DOHH2 (cell line): ENCODE measurements at regions not wholly inside any gene's neighbourhood (a gene's known extent, or its start where the extent isn't known, plus 50 kb on each side); places are given as distances from the start of the nearest gene placed in this dataset.

Source experiments
- H3F3A ChIP-seq: fragments of 200-600 bp; sonication (generic), shearing (Covaris generic); 2 replicates; pipeline ENCODE4 v1.6.0; 2016; ENCODE audit warnings: antibody characterized with exemption, mild to moderate bottlenecking; ENCODE audit not compliant: control insufficient read depth, insufficient read depth
- H3K27ac ChIP-seq: fragments of 200-600 bp; sonication (generic); 2 replicates; pipeline ENCODE4 v1.5.1; 2014; ENCODE audit warnings: low read depth, mild to moderate bottlenecking, low read length, moderate library complexity
- H3K27me3 ChIP-seq: fragments of 200-600 bp; sonication (generic); 2 replicates; pipeline ENCODE4 v1.6.1; 2014; ENCODE audit warnings: mild to moderate bottlenecking, low read length, mixed read lengths; ENCODE audit not compliant: control insufficient read depth
- H3K36me3 ChIP-seq: fragments of 200-600 bp; sonication (generic); 2 replicates; pipeline ENCODE4 v1.6.1; 2014; ENCODE audit warnings: mild to moderate bottlenecking, low read length, moderate library complexity, mixed read lengths; ENCODE audit not compliant: control insufficient read depth
- H3K4me1 ChIP-seq: fragments of 200-600 bp; sonication (generic); 2 replicates; pipeline ENCODE4 v1.6.1; 2014; ENCODE audit warnings: mild to moderate bottlenecking, low read length, mixed read lengths; ENCODE audit not compliant: control insufficient read depth
- H3K4me2 ChIP-seq: fragments of 200-600 bp; sonication (generic); 2 replicates; pipeline ENCODE4 v1.6.0; 2014; ENCODE audit warnings: mild to moderate bottlenecking, low read length, moderate library complexity
- H3K4me3 ChIP-seq: fragments of 200-600 bp; sonication (generic); 2 replicates; pipeline ENCODE4 v1.5.1; 2014; ENCODE audit warnings: mild to moderate bottlenecking, low read length, mixed read lengths
- H3K79me2 ChIP-seq: fragments of 200-600 bp; sonication (generic); 2 replicates; pipeline ENCODE4 v1.6.1; 2014; ENCODE audit warnings: mild to moderate bottlenecking, low read length, mixed read lengths; ENCODE audit not compliant: control insufficient read depth
- H3K9me2 ChIP-seq: fragments of 200-600 bp; sonication (generic); replicated peaks from 2 replicates; pipeline ENCODE4 v1.6.1; 2014; ENCODE audit warnings: mild to moderate bottlenecking, low read length, mixed read lengths; ENCODE audit not compliant: control insufficient read depth
- H3K9me3 ChIP-seq: fragments of 200-600 bp; sonication (generic); 2 replicates; pipeline ENCODE4 v1.6.1; 2014; ENCODE audit warnings: antibody characterized with exemption, low read length, mixed read lengths; ENCODE audit not compliant: control insufficient read depth, insufficient read depth
- H4K20me1 ChIP-seq: fragments of 200-600 bp; sonication (generic); 2 replicates; pipeline ENCODE4 v1.6.0; 2014; ENCODE audit warnings: low read depth, mild to moderate bottlenecking, antibody characterized with exemption, low read length, moderate library complexity; ENCODE audit not compliant: control insufficient read depth, insufficient read depth
- CTCF ChIP-seq: fragments of 200-600 bp; sonication (generic); IDR thresholded peaks from one replicate; pipeline ENCODE4 v1.5.1; 2014; ENCODE audit warnings: antibody characterized with exemption, mild to moderate bottlenecking, low read depth, low read length; ENCODE audit not compliant: poor library complexity, severe bottlenecking
- EZH2phosphoT487 ChIP-seq: fragments of 200-600 bp; sonication (generic); IDR thresholded peaks from 2 replicates; pipeline ENCODE4 v1.6.1; 2017; ENCODE audit warnings: borderline replicate concordance, mild to moderate bottlenecking, antibody characterized with exemption, low read length, moderate library complexity, mixed read lengths

GRCh38 chr1:228983231-228983660, 248.0 kb downstream of the RHOU start:
- Histone ChIP-seq H3K4me3 (no peak overlapping the region), H3K4me2 (no peak overlapping the region), H4K20me1 (no peaks in the 10 kb centered on the region), H3K27ac (no peak overlapping the region), H3K36me3 (no peaks in the 10 kb centered on the region), H3K79me2 (no peaks in the 10 kb centered on the region), H3K27me3 (no peaks in the 10 kb centered on the region), H3K4me1 (no peaks in the 10 kb centered on the region), H3K9me2 (no peaks in the 10 kb centered on the region), H3F3A (no peaks in the 10 kb centered on the region), H3K9me3 (no peaks in the 10 kb centered on the region)
- TF ChIP-seq CTCF, result no peak
- no peak for TF ChIP-seq EZH2phosphoT487

- no peaks in the 10 kb centered on the region for H3K4me1 ChIP-seq
- H3K4me3 ChIP-seq, result no peak overlapping the region
- H3F3A ChIP-seq, result no peaks in the 10 kb centered on the region
- H3K79me2 ChIP-seq, result no peaks in the 10 kb centered on the region
- no peak overlapping the region for H3K27ac ChIP-seq
- H3K36me3 ChIP-seq, result no peaks in the 10 kb centered on the region
- no peaks in the 10 kb centered on the region for H4K20me1 ChIP-seq
- TF ChIP-seq CTCF, result no peak
- TF ChIP-seq EZH2phosphoT487, result no peak
- H3K9me3 ChIP-seq, result no peaks in the 10 kb centered on the region
- no peaks in the 10 kb centered on the region for H3K9me2 ChIP-seq
- no peak overlapping the region for H3K4me2 ChIP-seq
- H3K27me3 ChIP-seq, result no peaks in the 10 kb centered on the region
Measured at GRCh38 chr1:228983661-228984060, 248.4 kb downstream of the RHOU start.

GRCh38 chr1:228984107-228984506, 248.8 kb downstream of the RHOU start:
- Histone ChIP-seq H3K27ac (no peak overlapping the region), H3K4me2 (no peak overlapping the region)

More at GRCh38 chr1:228984107-228984506, 248.8 kb downstream of the RHOU start:
- Histone ChIP-seq H3F3A (no peaks in the 10 kb centered on the region), H4K20me1 (no peaks in the 10 kb centered on the region), H3K4me3 (no peak overlapping the region), H3K9me2 (no peaks in the 10 kb centered on the region), H3K27me3 (no peaks in the 10 kb centered on the region), H3K79me2 (no peaks in the 10 kb centered on the region), H3K9me3 (no peaks in the 10 kb centered on the region), H3K4me1 (no peaks in the 10 kb centered on the region), H3K36me3 (no peaks in the 10 kb centered on the region)
- no peak for TF ChIP-seq CTCF
- TF ChIP-seq EZH2phosphoT487, result no peak
